B cell (primary cell): ENCODE measurements at regions not wholly inside any gene's neighbourhood (a gene's known extent, or its start where the extent isn't known, plus 50 kb on each side); places are given as distances from the start of the nearest gene placed in this dataset.

ENCODE experiments used
- CTCF ChIP-seq: fragments of 200-600 bp; IDR thresholded peaks from one replicate; pipeline ENCODE4 v1.8.0; 2022; ENCODE audit warnings: antibody characterized with exemption, mild to moderate bottlenecking
- EZH2 ChIP-seq: IDR thresholded peaks from 2 replicates; pipeline ENCODE4 v1.6.1; 2012; ENCODE audit warnings: borderline replicate concordance, low read depth, mild to moderate bottlenecking, moderate library complexity, low read length; ENCODE audit not compliant: insufficient read depth, poor library complexity, severe bottlenecking

- no peak for TF ChIP-seq CTCF
- TF ChIP-seq EZH2 = no peak
Measured at GRCh38 chr11:26044389-26044788, 287.5 kb upstream of the ANO3 start.
